Superior temporal gyrus (tissue), 1 donor: ENCODE measurements at regions not wholly inside any gene's neighbourhood (a gene's known extent, or its start where the extent isn't known, plus 50 kb on each side); places are given as distances from the start of the nearest gene placed in this dataset.
"Not testable (repeated sequence)": the region's sequence is repeated elsewhere in the genome, so short reads cannot be mapped to it uniquely, and the experiment has no call there.

ENCODE experiments used
- DNase-seq: peaks from one replicate; pipeline ENCODE4 v3.0.0-alpha.2; 2016; ENCODE audit errors: extremely low spot score

- no peak for DNase-seq
Observed at GRCh38 chr6:122859676-122860075, 70.6 kb downstream of the SMPDL3A start.

- DNase-seq = no peak
Observed at GRCh38 chr6:122861594-122861993, 72.5 kb downstream of the SMPDL3A start.

GRCh38 chr6:122868137-122868536 lies 79.1 kb downstream of the SMPDL3A start:
- DNase-seq = no peak

GRCh38 chr6:122869437-122870024 lies 80.5 kb downstream of the SMPDL3A start:
- DNase-seq = peak; percentile 55

GRCh38 chr6:122871079-122871478 lies 82.0 kb downstream of the SMPDL3A start:
- no peak for DNase-seq

GRCh38 chr6:122872311-122872710 lies 83.3 kb downstream of the SMPDL3A start:
- DNase-seq = no peak

- no peak for DNase-seq
Observed at GRCh38 chr6:122877302-122877701, 88.2 kb downstream of the SMPDL3A start.

- no peak for DNase-seq
Observed at GRCh38 chr6:122878796-122879195, 89.7 kb downstream of the SMPDL3A start.

GRCh38 chr6:122886481-122886880 lies 97.4 kb downstream of the SMPDL3A start:
- no peak for DNase-seq

- DNase-seq = no peak
Observed at GRCh38 chr6:122887941-122888340, 98.9 kb downstream of the SMPDL3A start.

- DNase-seq = not testable (repeated sequence)
Observed at GRCh38 chr6:122888680-122889079, 99.6 kb downstream of the SMPDL3A start.

- no peak for DNase-seq
Observed at GRCh38 chr6:122890250-122890649, 101.2 kb downstream of the SMPDL3A start.

GRCh38 chr6:122894791-122895190 lies 101.2 kb upstream of the CLVS2 start:
- no peak for DNase-seq

GRCh38 chr6:122902326-122902725 lies 93.7 kb upstream of the CLVS2 start:
- DNase-seq = no peak

GRCh38 chr6:122903266-122903915 lies 92.6 kb upstream of the CLVS2 start:
- no peak for DNase-seq

GRCh38 chr6:122904166-122904565 lies 91.9 kb upstream of the CLVS2 start:
- no peak for DNase-seq

- DNase-seq = no peak
Observed at GRCh38 chr6:122913558-122913957, 82.5 kb upstream of the CLVS2 start.

GRCh38 chr6:122918714-122919113 lies 77.3 kb upstream of the CLVS2 start:
- no peak for DNase-seq

- DNase-seq = no peak
Observed at GRCh38 chr6:122930252-122931180, 65.5 kb upstream of the CLVS2 start.

GRCh38 chr6:122931916-122932315 lies 64.1 kb upstream of the CLVS2 start:
- DNase-seq = no peak

- not testable (repeated sequence) for DNase-seq
Observed at GRCh38 chr6:122944936-122945335, 51.1 kb upstream of the CLVS2 start.
